ENCODE measurements at regions not wholly inside any gene's neighbourhood (a gene's known extent, or its start where the extent isn't known, plus 50 kb on each side); places are given as distances from the start of the nearest gene placed in this dataset.

- TF ChIP-seq, protein P1, sequence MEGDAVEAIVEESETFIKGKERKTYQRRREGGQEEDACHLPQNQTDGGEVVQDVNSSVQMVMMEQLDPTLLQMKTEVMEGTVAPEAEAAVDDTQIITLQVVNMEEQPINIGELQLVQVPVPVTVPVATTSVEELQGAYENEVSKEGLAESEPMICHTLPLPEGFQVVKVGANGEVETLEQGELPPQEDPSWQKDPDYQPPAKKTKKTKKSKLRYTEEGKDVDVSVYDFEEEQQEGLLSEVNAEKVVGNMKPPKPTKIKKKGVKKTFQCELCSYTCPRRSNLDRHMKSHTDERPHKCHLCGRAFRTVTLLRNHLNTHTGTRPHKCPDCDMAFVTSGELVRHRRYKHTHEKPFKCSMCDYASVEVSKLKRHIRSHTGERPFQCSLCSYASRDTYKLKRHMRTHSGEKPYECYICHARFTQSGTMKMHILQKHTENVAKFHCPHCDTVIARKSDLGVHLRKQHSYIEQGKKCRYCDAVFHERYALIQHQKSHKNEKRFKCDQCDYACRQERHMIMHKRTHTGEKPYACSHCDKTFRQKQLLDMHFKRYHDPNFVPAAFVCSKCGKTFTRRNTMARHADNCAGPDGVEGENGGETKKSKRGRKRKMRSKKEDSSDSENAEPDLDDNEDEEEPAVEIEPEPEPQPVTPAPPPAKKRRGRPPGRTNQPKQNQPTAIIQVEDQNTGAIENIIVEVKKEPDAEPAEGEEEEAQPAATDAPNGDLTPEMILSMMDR (IDR thresholded peaks at IDR 0.05; ENCODE audit: borderline replicate concordance, extremely low read depth, low read length, poor library complexity, severe bottlenecking): no peak
- no peak for TF ChIP-seq EZH2 (IDR thresholded peaks at IDR 0.05; ENCODE audit: borderline replicate concordance, low read depth, low read length, severe bottlenecking)
Observed at GRCh38 chr14:53757732-53758131, 198.9 kb downstream of the BMP4 start.

All from DND-41 (cell line).